ENCODE measurements at regions not wholly inside any gene's neighbourhood (a gene's known extent, or its start where the extent isn't known, plus 50 kb on each side); places are given as distances from the start of the nearest gene placed in this dataset.

GRCh38 chr11:33633251-33634003 is 67.2 kb downstream of the C11orf91 start:
- WGBS (ENCODE audit: extremely low coverage, insufficient coverage, low lambda C conversion rate), result no CpG with 5 or more reads among the region's 15 CpGs
- Histone ChIP-seq H3K4ac (ENCODE audit: low read depth, low read length) (no peak overlapping the region), H3K4me2 (ENCODE audit: low read length) (no peak overlapping the region), H3K18ac (ENCODE audit: low read length) (no peak overlapping the region), H3K4me1 (ENCODE audit: control insufficient read depth, low read depth, low read length) (no peaks in the 10 kb centered on the region), H3K27ac (ENCODE audit: low read depth, low read length) (no peak overlapping the region), H3K36me3 (ENCODE audit: control insufficient read depth, insufficient read depth, low read length) (no peaks in the 10 kb centered on the region), H2BK5ac (ENCODE audit: low read length) (no peak overlapping the region), H2BK15ac (replicated peaks; ENCODE audit: low read depth) (no peak overlapping the region), H3K79me1 (ENCODE audit: low read length) (no peaks in the 10 kb centered on the region), H2BK120ac (ENCODE audit: low read depth, low read length) (no peak overlapping the region), H4K8ac (ENCODE audit: low read depth, low read length) (no peak overlapping the region), H4K5ac (ENCODE audit: low read length) (no peak overlapping the region), H3K27me3 (ENCODE audit: insufficient read depth, low read length, poor library complexity) (no peaks in the 10 kb centered on the region), H3K4me3 (ENCODE audit: low read length) (no peak overlapping the region), H3K56ac (ENCODE audit: low read length) (no peak overlapping the region), H3K9ac (ENCODE audit: low read length) (no peak overlapping the region), H3K23ac (ENCODE audit: low read length) (no peak overlapping the region), H2AK5ac (ENCODE audit: low read length) (no peak overlapping the region), H3K79me2 (ENCODE audit: control insufficient read depth, insufficient read depth, low read length) (no peaks in the 10 kb centered on the region)
- peak; percentile 71 for DNase-seq

- Histone ChIP-seq H3K27me3 (ENCODE audit: insufficient read depth, low read length, poor library complexity) (no peaks in the 10 kb centered on the region), H3K4me3 (ENCODE audit: low read length) (no peak overlapping the region), H3K9ac (ENCODE audit: low read length) (no peak overlapping the region), H3K56ac (ENCODE audit: low read length) (no peak overlapping the region), H3K79me2 (ENCODE audit: control insufficient read depth, insufficient read depth, low read length) (no peaks in the 10 kb centered on the region), H2AK5ac (ENCODE audit: low read length) (no peak overlapping the region), H4K8ac (ENCODE audit: low read depth, low read length) (no peak overlapping the region), H3K4me1 (ENCODE audit: control insufficient read depth, low read depth, low read length) (no peaks in the 10 kb centered on the region), H3K18ac (ENCODE audit: low read length) (no peak overlapping the region), H3K36me3 (ENCODE audit: control insufficient read depth, insufficient read depth, low read length) (no peaks in the 10 kb centered on the region), H3K4me2 (ENCODE audit: low read length) (no peak overlapping the region), H3K4ac (ENCODE audit: low read depth, low read length) (no peak overlapping the region), H3K79me1 (ENCODE audit: low read length) (no peaks in the 10 kb centered on the region), H3K23ac (ENCODE audit: low read length) (no peak overlapping the region), H2BK120ac (ENCODE audit: low read depth, low read length) (no peak overlapping the region), H2BK15ac (replicated peaks; ENCODE audit: low read depth) (no peak overlapping the region), H3K27ac (ENCODE audit: low read depth, low read length) (no peak overlapping the region), H4K5ac (ENCODE audit: low read length) (no peak overlapping the region), H2BK5ac (ENCODE audit: low read length) (no peak overlapping the region)
- no CpG with 5 or more reads among the region's 5 CpGs for WGBS (ENCODE audit: extremely low coverage, insufficient coverage, low lambda C conversion rate)
- DNase-seq, result no peak
Measured at GRCh38 chr11:33631749-33632091, 68.9 kb downstream of the C11orf91 start.

DNA sequence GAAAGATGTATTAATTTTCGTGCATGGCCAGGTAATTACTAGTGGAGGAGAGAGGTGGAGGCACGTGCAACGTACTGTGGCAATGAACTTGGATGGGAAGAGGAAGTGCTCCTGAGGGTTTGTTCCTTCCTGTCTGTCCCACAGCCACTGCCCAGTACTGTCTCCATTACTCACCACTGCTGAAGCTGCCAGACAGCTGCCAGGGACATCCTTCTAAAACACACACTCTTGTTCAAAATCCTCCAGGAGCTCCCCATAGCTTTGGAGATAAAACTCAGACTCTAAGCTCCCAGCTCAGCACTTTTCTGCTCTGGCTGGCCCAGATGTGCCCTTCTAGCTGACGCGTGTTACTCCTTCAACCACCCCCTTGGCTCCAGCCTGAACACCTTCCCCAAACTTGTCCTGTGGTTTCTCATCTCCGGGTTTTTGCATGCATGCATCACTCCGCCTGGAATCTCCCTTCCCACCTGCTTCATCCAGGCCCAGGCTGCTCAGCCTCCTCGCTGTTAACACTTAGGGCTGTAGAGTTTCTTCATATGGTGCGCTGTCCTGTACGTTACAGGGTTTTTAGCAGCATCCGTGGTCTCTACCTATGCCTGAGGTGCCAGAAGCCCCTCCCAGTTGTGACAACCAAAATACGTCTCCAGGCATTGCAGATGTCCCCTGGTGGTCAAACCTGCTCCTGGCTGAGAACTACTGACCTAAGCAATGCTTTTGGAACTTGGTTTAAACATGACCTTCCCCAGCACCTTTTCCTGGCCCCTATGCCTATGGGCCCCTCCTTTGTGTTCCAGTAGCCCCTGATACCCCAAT is 69.5 kb downstream of the C11orf91 start:
- Histone ChIP-seq H3K36me3 (ENCODE audit: control insufficient read depth, insufficient read depth, low read length) (no peaks in the 10 kb centered on the region), H2BK15ac (replicated peaks; ENCODE audit: low read depth) (no peak overlapping the region), H4K8ac (ENCODE audit: low read depth, low read length) (no peak overlapping the region), H3K9ac (ENCODE audit: low read length) (no peak overlapping the region), H3K56ac (ENCODE audit: low read length) (no peak overlapping the region), H3K27ac (ENCODE audit: low read depth, low read length) (no peak overlapping the region), H2BK120ac (ENCODE audit: low read depth, low read length) (no peak overlapping the region), H3K79me1 (ENCODE audit: low read length) (no peaks in the 10 kb centered on the region), H3K4ac (ENCODE audit: low read depth, low read length) (no peak overlapping the region), H3K27me3 (ENCODE audit: insufficient read depth, low read length, poor library complexity) (no peaks in the 10 kb centered on the region), H3K23ac (ENCODE audit: low read length) (no peak overlapping the region), H3K79me2 (ENCODE audit: control insufficient read depth, insufficient read depth, low read length) (no peaks in the 10 kb centered on the region), H4K5ac (ENCODE audit: low read length) (no peak overlapping the region), H3K4me1 (ENCODE audit: control insufficient read depth, low read depth, low read length) (no peaks in the 10 kb centered on the region), H3K4me3 (ENCODE audit: low read length) (no peak overlapping the region), H3K18ac (ENCODE audit: low read length) (no peak overlapping the region), H3K4me2 (ENCODE audit: low read length) (no peak overlapping the region), H2AK5ac (ENCODE audit: low read length) (no peak overlapping the region), H2BK5ac (ENCODE audit: low read length) (no peak overlapping the region)
- WGBS (ENCODE audit: extremely low coverage, insufficient coverage, low lambda C conversion rate), result no CpG with 5 or more reads among the region's 12 CpGs
- DNase-seq, result no peak

- Histone ChIP-seq H4K8ac (ENCODE audit: low read depth, low read length) (no peak overlapping the region), H3K23ac (ENCODE audit: low read length) (no peak overlapping the region), H4K5ac (ENCODE audit: low read length) (no peak overlapping the region), H3K9ac (ENCODE audit: low read length) (no peak overlapping the region), H2AK5ac (ENCODE audit: low read length) (no peak overlapping the region), H3K79me2 (ENCODE audit: control insufficient read depth, insufficient read depth, low read length) (no peaks in the 10 kb centered on the region), H2BK120ac (ENCODE audit: low read depth, low read length) (no peak overlapping the region), H3K4me3 (ENCODE audit: low read length) (no peak overlapping the region), H2BK5ac (ENCODE audit: low read length) (no peak overlapping the region), H3K27ac (ENCODE audit: low read depth, low read length) (no peak overlapping the region), H3K27me3 (ENCODE audit: insufficient read depth, low read length, poor library complexity) (no peaks in the 10 kb centered on the region), H3K79me1 (ENCODE audit: low read length) (no peaks in the 10 kb centered on the region), H3K4ac (ENCODE audit: low read depth, low read length) (no peak overlapping the region), H3K18ac (ENCODE audit: low read length) (no peak overlapping the region), H3K4me2 (ENCODE audit: low read length) (no peak overlapping the region), H3K36me3 (ENCODE audit: control insufficient read depth, insufficient read depth, low read length) (no peaks in the 10 kb centered on the region), H2BK15ac (replicated peaks; ENCODE audit: low read depth) (no peak overlapping the region), H3K4me1 (ENCODE audit: control insufficient read depth, low read depth, low read length) (peaks cover 2% of the 10 kb centered on the region), H3K56ac (ENCODE audit: low read length) (no peak overlapping the region)
- no peak for DNase-seq
Measured at GRCh38 chr11:33624083-33624482, 76.5 kb downstream of the C11orf91 start.

GRCh38 chr11:33622806-33623205 is 77.8 kb downstream of the C11orf91 start:
- Histone ChIP-seq H3K27me3 (ENCODE audit: insufficient read depth, low read length, poor library complexity) (no peaks in the 10 kb centered on the region), H3K4me3 (ENCODE audit: low read length) (no peak overlapping the region), H3K4me2 (ENCODE audit: low read length) (no peak overlapping the region), H2AK5ac (ENCODE audit: low read length) (no peak overlapping the region), H3K79me1 (ENCODE audit: low read length) (no peaks in the 10 kb centered on the region), H3K23ac (ENCODE audit: low read length) (no peak overlapping the region), H3K9ac (ENCODE audit: low read length) (no peak overlapping the region), H2BK15ac (replicated peaks; ENCODE audit: low read depth) (no peak overlapping the region), H3K27ac (ENCODE audit: low read depth, low read length) (no peak overlapping the region), H3K4ac (ENCODE audit: low read depth, low read length) (no peak overlapping the region), H3K4me1 (ENCODE audit: control insufficient read depth, low read depth, low read length) (peaks cover 2% of the 10 kb centered on the region), H3K36me3 (ENCODE audit: control insufficient read depth, insufficient read depth, low read length) (no peaks in the 10 kb centered on the region), H4K5ac (ENCODE audit: low read length) (no peak overlapping the region), H3K56ac (ENCODE audit: low read length) (no peak overlapping the region), H4K8ac (ENCODE audit: low read depth, low read length) (no peak overlapping the region), H2BK5ac (ENCODE audit: low read length) (no peak overlapping the region), H3K79me2 (ENCODE audit: control insufficient read depth, insufficient read depth, low read length) (no peaks in the 10 kb centered on the region), H2BK120ac (ENCODE audit: low read depth, low read length) (no peak overlapping the region), H3K18ac (ENCODE audit: low read length) (no peak overlapping the region)
- no CpG with 5 or more reads among the region's 6 CpGs for WGBS (ENCODE audit: extremely low coverage, insufficient coverage, low lambda C conversion rate)
- no peak for DNase-seq
